ENCODE measurements at regions not wholly inside any gene's neighbourhood (a gene's known extent, or its start where the extent isn't known, plus 50 kb on each side); places are given as distances from the start of the nearest gene placed in this dataset.

- TF ChIP-seq CTCF (IDR thresholded peaks at IDR 0.05) (no peak), ESRRA (CRISPR knock-in tag; IDR thresholded peaks at IDR 0.05; ENCODE audit: borderline replicate concordance) (no peak), NR1H2 (CRISPR knock-in tag; IDR thresholded peaks at IDR 0.05) (no peak), MYBL2 (CRISPR knock-in tag; IDR thresholded peaks at IDR 0.05) (no peak)
Observed at GRCh38 chr17:12229335-12229734, 208.7 kb downstream of the MAP2K4 start.

Data from WTC11 (cell line).